ENCODE measurements at regions not wholly inside any gene's neighbourhood (a gene's known extent, or its start where the extent isn't known, plus 50 kb on each side); places are given as distances from the start of the nearest gene placed in this dataset.

GRCh38 chr2:129760669-129761068, 218.8 kb upstream of the RAB6C start:
- no peak for TF ChIP-seq CHD1 (IDR thresholded peaks at IDR 0.05; ENCODE audit: low read length)
- no peak for TF ChIP-seq DMBX1 (CRISPR knock-in tag; IDR thresholded peaks at IDR 0.05; ENCODE audit: borderline replicate concordance)
- no peak for TF ChIP-seq ZNF699 (CRISPR knock-in tag; IDR thresholded peaks at IDR 0.05; ENCODE audit: insufficient replicate concordance)
